ENCODE measurements at regions not wholly inside any gene's neighbourhood (a gene's known extent, or its start where the extent isn't known, plus 50 kb on each side); places are given as distances from the start of the nearest gene placed in this dataset.

GRCh38 chr7:19439517-19439916 lies 269.3 kb downstream of the POLR1F start:
- peak overlapping the region; percentile 18; the same call in 1 of the 2 replicates for H2AFZ ChIP-seq (ENCODE audit: low read length)
- DNase-seq (ENCODE audit: low read depth in 1 of 2, low spot score in 2 of 2): no peak

More at GRCh38 chr7:19439517-19439916, 269.3 kb downstream of the POLR1F start:
- POLR2A ChIA-PET (ENCODE audit: partially characterized antibody): no interaction called here
- no peak overlapping the region for H2BK5ac ChIP-seq (ENCODE audit: low read depth, low read length)
- no peak overlapping the region for H4K8ac ChIP-seq (ENCODE audit: extremely low read depth, insufficient read depth, low read length)
- no peaks in the 10 kb centered on the region for H3K23me2 ChIP-seq (ENCODE audit: low read depth, low read length)
- H3K27ac ChIP-seq (ENCODE audit: low read depth, low read length): no peak overlapping the region
- H3K14ac ChIP-seq (ENCODE audit: insufficient read length): no peak overlapping the region
- TF ChIP-seq MAFK (IDR thresholded peaks at IDR 0.05; ENCODE audit: low read depth, low read length): no peak
- no peak for TF ChIP-seq POLR2A (IDR thresholded peaks at IDR 0.05; ENCODE audit: control extremely low read depth in 1 of 2, low read depth in 2 of 2, low read length in 2 of 2)
- no peak overlapping the region for H3K18ac ChIP-seq (ENCODE audit: extremely low read depth, low read length)
- H3K79me1 ChIP-seq (ENCODE audit: low read depth, low read length): no peaks in the 10 kb centered on the region
- H2BK120ac ChIP-seq (replicated peaks; ENCODE audit: low read depth, low read length): no peak overlapping the region
- H3K9me3 ChIP-seq (ENCODE audit: insufficient read depth in 2 of 2, low read depth in 1 of 2, low read length in 1 of 2): no peaks in the 10 kb centered on the region
- H3K23ac ChIP-seq (ENCODE audit: insufficient read length): no peak overlapping the region
- H2AK5ac ChIP-seq (ENCODE audit: low read depth, low read length): no peak overlapping the region
- no peak overlapping the region for H4K91ac ChIP-seq (replicated peaks; ENCODE audit: insufficient read length, low read length)
- no peak for FAIRE-seq
- no peaks in the 10 kb centered on the region for H4K20me1 ChIP-seq (replicated peaks in 1 of 2; ENCODE audit: control insufficient read depth in 1 of 2, insufficient read depth in 2 of 2, low read length in 2 of 2)
- H3K36me3 ChIP-seq (ENCODE audit: control insufficient read depth in 2 of 4, insufficient read depth in 4 of 4, low read length in 3 of 4): no peaks in the 10 kb centered on the region
- no peaks in the 10 kb centered on the region for H3K27me3 ChIP-seq (replicated peaks in 1 of 4; ENCODE audit: control insufficient read depth in 3 of 4, extremely low read depth in 1 of 4, insufficient read depth in 3 of 4, low read length in 3 of 4)
- H3K4me3 ChIP-seq (ENCODE audit: extremely low read depth in 1 of 4, insufficient read depth in 2 of 4, low read depth in 3 of 4, low read length in 4 of 4): no peak overlapping the region
- H2BK20ac ChIP-seq (ENCODE audit: low read length): no peak overlapping the region
- no peak overlapping the region for H4K5ac ChIP-seq (ENCODE audit: insufficient read length, low read depth, low read length)
- H2BK15ac ChIP-seq (ENCODE audit: low read length): no peak overlapping the region
- no peak overlapping the region for H3K4ac ChIP-seq (replicated peaks; ENCODE audit: insufficient read length, low read depth, low read length)
- no peaks in the 10 kb centered on the region for H3K4me1 ChIP-seq (replicated peaks in 1 of 4; ENCODE audit: control insufficient read depth in 3 of 4, insufficient read depth in 4 of 4, low read length in 3 of 4)
- CTCF ChIA-PET (ENCODE audit: partially characterized antibody): interaction anchor here (0.9 to 6.8 kb wide), 3 partner anchors 13 to 318 kb away, joined by 3 to 72 read pairs (median 20); partner anchors contain the start of gene TWIST1
- no peak overlapping the region for H3K4me2 ChIP-seq (ENCODE audit: insufficient read depth in 1 of 2, low read depth in 2 of 2, low read length in 2 of 2)
- WGBS, 2 experiments (ENCODE audit: extremely low coverage in 1 of 2, insufficient coverage in 1 of 2, insufficient read length in 1 of 2, insufficient replicate concordance in 2 of 2, low coverage in 1 of 2, low lambda C conversion rate in 2 of 2, missing lambda C conversion rate in 1 of 2): 75% methylated on average over 3 of the region's 3 CpGs; no CpG with 5 or more reads in 1 of the 2 experiments
- H3K56ac ChIP-seq (replicated peaks; ENCODE audit: insufficient read length, low read depth, low read length): no peak overlapping the region
- no peak overlapping the region for H3K9ac ChIP-seq (replicated peaks in 1 of 4; ENCODE audit: extremely low read depth in 1 of 4, low read depth in 3 of 4, low read length in 3 of 4)
- no peaks in the 10 kb centered on the region for H3K79me2 ChIP-seq (ENCODE audit: control insufficient read depth in 1 of 2, insufficient read depth in 2 of 2, low read length in 2 of 2)
- no peak overlapping the region for H2BK12ac ChIP-seq (ENCODE audit: low read depth, low read length)

All from H1 (cell line).